AG08396 (cell line): ENCODE measurements at regions not wholly inside any gene's neighbourhood (a gene's known extent, or its start where the extent isn't known, plus 50 kb on each side); places are given as distances from the start of the nearest gene placed in this dataset.
"Not testable (repeated sequence)": the region's sequence is repeated elsewhere in the genome, so short reads cannot be mapped to it uniquely, and the experiment has no call there.

Experiments used
- DNase-seq: peaks from one replicate; pipeline ENCODE4 v3.0.0; 2012; ENCODE audit warnings: low spot score, mixed read lengths

DNA sequence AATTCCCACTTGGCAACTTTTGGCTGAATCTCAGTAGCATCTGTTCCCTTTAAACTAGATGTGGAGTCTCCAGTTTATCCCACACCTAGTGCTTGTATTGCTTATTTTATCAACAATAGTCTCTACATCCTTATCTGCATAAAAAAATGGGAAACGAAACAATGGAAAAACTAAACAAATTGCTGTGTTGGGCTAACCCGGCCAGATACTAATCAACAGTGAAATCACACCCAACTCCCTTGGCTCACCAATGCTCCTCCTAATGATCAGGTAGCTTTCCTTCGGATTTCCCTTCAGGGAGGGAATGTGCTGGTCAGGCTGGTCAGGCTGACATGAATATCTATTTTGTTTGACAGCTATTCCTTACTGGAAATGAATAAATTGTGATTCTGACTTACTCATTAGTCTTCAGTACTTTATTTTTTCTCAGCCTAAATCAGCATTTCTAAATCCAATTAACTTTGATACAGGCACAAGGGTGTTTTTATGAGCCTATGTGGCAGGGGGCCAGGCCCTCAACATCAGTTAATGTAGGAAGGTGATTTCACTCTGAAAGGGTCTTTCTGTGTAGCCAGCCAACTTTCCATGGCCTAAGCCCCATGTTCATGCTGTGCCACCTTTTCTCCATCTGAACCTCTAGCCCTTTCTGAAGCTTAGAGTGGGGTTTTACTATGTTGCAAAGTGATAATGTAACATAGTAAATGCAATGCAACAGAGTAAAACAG is 170.5 kb upstream of the NPSR1 start:
- DNase-seq, result no peak

GRCh38 chr7:34488766-34489165 is 169.3 kb upstream of the NPSR1 start:
- DNase-seq, result no peak

DNA sequence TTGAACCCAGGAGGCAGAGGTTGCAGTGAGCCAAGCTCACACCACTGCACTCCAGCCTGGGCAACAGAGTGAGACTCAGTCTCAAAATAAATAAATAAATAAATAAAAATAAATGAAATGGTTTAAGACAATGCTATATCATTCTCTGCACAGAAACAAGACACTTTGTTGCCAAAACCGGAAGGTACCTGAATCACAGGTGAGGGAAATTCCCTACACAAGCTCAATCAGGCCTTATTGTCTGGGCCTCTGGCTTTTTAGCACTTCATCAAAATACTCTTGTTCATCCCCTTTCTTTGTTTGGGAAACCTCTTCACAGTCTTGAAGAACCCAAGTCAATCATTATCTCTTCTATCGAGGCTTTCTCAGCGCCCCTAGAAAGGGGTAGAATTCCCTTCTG is 166.1 kb upstream of the NPSR1 start:
- no peak for DNase-seq

DNA sequence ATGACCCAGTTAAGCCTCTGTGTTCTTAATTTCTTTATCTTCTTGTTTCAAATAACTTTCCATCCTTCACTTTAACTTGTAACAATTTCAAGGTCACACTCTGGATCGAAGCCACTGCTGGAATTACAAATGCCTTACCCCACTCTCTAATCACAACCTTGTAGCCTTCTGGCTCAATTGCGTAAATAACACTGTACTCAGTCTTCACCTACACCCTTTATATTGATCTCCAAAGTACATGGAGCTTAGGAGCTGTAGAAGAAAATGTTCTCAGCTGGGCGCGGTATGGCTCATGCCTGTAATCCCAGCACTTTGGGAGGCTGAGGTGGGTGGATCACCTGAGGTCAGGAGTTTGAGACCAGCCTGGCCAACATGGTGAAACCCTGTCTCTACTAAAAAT is 164.3 kb upstream of the NPSR1 start:
- no peak for DNase-seq

DNA sequence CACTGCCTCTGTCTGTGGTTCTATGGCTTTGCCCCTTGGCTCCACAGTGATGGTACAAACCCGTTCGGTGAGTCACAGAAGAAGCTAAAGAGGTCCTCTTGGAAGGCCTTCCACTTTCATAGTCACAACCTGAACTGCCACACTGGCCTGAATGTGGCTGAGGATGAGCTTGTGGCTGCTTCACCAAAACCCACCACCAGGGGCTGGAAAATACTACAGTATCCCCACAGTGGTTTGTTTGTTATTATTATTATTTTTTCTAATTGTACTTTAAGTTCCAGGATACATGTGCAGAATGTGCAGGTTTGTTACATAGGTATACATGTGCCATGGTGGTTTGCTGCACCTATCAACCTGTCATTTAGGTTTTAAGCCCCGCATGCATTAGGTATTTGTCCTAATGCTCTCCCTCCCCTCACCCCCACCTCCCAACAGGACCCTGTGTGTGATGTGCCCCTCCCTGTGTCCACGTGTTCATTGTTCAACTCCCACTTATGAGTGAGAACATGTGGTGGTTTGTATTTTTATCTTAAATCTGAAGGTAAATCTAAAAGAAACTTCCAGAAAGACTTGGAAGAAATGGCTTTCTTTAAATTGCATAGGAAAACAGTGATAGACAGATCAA is 160.8 kb upstream of the NPSR1 start:
- DNase-seq, result no peak

DNA sequence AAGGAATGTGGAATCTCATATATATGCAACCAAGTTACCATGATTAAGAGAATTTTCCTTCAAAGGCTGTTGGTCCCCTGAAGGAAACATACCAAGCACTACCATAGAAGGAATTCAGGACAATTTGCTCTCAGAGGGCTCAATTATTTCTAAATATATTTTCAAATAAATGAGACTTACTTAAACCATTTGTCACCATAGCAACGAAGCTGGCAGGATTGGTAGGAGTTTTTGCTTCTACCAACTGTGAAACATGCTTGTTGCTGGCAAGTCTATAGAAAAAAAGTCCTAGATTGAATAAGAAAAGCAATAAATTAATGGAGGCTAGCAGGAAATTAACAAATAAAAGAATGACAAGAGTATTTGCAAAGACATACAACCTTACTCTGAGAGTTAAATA is 156.9 kb upstream of the NPSR1 start:
- no peak for DNase-seq

- DNase-seq, result no peak
Observed at GRCh38 chr7:34507191-34507590, 150.8 kb upstream of the NPSR1 start.

DNA sequence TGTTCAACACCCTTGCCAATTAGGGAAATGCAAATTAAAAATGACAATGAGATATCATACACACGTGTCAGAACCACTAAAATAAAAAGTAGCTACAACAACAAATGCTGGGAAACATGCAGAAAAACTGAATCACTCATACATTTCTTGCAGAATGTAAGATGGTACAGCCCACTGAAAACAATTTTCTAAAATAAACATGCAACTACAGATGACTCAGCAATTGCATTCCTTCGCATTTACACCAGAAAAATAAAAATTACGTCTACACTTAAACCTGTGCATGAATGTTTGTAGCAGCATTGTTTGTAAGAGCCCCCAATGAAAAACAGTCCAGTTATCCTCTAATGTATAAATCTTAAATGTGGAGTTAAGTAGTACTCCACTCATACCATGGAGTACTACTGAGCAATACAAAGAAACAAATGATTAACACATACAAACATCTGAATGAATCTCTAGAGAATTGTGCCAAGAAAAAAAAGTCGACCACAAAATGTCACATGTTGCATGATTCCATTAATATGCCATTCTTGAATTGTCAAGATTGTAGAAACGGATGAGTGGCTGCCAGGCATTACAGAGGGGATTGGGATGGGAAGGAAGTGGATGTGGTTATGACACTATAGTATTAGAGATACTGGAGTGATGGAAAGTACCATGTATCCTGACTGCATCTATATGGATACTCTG is 134.6 kb upstream of the NPSR1 start:
- no peak for DNase-seq

DNA sequence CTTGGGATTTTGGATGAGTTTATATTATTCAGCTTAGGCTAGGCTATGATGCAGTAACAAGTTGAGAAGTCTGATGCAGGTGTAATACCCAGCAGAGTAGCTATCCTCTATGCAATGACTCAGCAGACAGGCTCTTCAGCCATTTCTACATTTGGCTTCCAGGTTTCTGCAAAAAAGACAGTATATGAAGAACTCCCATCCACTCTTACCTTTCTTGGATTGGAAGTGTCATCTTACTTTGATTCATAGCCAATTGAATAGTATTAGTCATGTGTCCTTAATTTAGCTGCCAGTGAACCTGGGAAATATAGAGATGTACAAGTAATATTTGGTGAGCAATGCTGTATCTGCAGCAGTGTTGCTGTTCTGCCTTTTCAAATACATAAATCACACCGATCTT is 127.8 kb upstream of the NPSR1 start:
- DNase-seq, result no peak

DNA sequence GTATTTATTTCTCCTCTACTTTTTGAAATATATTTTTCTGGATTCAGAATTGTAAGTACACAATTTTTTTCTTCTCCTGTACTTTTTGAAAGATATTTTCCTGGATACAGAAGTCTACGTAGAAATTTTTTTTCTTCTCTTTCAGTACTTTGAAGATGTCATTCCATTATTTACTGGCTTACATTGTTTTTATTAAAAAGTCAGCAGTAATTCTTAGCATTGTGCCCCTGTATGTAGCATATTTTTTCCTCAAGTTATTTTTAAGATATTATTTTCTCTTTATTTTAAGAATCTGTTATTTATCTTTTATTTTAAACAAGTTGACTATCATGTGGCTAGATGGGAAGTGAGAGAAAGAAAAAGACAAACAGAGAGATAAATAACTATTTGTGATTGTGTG is 119.0 kb upstream of the NPSR1 start:
- no peak for DNase-seq

- no peak for DNase-seq
Observed at GRCh38 chr7:34544621-34545020, 113.4 kb upstream of the NPSR1 start.

DNA sequence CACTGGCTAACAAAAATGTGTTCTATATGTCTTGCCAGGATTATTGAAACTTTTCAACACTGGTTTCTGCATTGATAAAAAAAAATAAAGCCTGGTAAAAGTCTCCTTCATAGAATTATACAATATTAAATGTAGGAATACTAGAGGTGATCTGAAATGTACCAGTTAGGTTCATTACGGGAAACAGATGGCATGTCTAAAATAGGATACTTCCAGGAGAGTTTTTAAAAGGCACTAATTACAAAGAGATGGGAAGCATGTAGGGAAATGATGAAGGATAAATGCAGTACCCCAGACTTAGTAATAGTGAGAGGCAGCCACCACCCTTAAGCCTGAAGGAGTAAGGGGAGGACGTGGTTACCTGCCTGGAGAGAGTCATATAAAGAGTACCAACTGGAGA is 107.0 kb upstream of the NPSR1 start:
- no peak for DNase-seq

DNA sequence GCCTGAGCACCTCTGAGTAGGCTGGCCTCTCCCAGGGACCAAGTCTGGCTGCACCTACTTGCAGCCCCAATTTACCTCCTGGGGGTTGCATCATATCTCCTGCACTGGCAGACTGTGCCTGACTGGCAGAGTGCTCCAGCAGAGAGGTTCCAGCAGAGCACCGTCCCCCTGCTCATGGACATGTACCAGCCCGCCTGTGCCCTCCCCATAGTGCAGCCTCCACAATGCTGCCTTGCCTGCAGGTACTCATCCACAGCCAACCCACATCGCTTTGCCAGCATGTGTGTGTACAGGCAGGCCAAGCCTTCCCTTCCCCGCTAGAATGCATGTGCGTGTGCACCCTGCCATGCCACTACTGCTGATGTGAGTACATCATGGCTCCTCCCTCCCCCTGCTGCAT is 105.5 kb upstream of the NPSR1 start:
- no peak for DNase-seq

DNA sequence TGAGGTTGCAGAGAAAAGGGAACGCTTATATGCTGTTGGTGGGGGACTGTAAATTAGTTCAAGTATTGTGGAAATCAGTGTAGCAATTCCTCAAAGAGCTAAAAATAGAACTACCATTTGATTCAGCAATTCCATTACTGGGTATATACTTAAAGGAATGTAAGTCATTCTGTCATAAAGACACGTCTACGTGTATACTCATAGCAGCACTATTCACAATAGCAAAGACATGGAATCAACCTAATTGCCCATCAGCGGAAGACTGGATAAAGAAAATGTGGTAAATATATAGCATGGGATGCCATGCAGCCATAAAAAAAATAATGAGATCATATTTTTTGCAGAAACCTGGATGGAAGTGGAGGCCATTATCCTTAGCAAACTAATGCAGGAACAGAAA is 100.0 kb upstream of the NPSR1 start:
- DNase-seq, result no peak

GRCh38 chr7:34564091-34564490 is 93.9 kb upstream of the NPSR1 start:
- DNase-seq, result no peak

- DNase-seq, result no peak
Observed at GRCh38 chr7:34567906-34568305, 90.1 kb upstream of the NPSR1 start.

GRCh38 chr7:34569975-34570699 is 87.9 kb upstream of the NPSR1 start:
- no peak for DNase-seq

DNA sequence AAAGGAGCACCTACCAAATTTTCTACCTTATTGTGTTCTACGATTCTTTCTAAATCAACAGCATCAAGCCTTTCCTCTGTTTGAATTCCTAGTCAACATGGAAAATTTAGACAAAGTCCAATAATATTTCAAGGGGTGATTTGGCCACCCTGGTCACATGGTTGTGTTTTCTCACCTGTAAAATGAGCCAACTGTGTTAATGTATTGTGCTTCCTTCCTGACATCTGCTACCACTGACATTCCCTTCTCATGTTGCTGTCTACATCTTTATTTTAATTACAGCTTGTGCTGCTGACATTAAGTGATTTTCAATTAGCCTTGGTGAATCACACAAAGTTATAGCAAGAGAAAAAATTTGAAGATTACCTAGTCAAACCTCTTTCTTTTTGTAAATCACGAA is 83.0 kb upstream of the NPSR1 start:
- DNase-seq, result no peak

GRCh38 chr7:34577934-34578333 is 80.1 kb upstream of the NPSR1 start:
- not testable (repeated sequence) for DNase-seq

DNA sequence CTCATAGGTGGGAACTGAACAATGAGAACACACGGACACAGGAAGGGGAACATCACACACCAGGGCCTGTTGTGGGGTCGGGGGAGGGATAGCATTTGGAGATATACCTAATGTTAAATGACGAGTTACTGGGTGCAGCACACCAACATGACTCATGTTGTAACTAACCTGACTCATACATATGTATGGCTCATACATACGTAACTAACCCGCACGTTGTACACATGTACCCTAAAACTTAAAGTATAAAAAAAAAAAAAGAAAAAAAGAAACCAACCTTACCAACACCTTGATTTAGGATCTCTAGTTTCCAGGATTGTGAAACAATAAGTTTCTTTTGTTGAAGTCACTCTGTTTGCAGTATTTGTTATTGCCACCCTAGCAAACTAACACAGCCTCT is 76.3 kb upstream of the NPSR1 start:
- not testable (repeated sequence) for DNase-seq

- no peak for DNase-seq
Observed at GRCh38 chr7:34584526-34584925, 73.5 kb upstream of the NPSR1 start.

- DNase-seq, result no peak
Observed at GRCh38 chr7:34596887-34597286, 61.1 kb upstream of the NPSR1 start.
